ENCODE measurements at regions not wholly inside any gene's neighbourhood (a gene's known extent, or its start where the extent isn't known, plus 50 kb on each side); places are given as distances from the start of the nearest gene placed in this dataset.

GRCh38 chr16:76612497-76612896 is 335.3 kb downstream of the CNTNAP4 start:
- no peaks in the 10 kb centered on the region for H3K36me3 ChIP-seq
- H3K4me3 ChIP-seq, result no peak overlapping the region
- no peaks in the 10 kb centered on the region for H3K9me3 ChIP-seq
- H3K27me3 ChIP-seq, result no peaks in the 10 kb centered on the region
- no peak for DNase-seq

GRCh38 chr16:76614269-76614668 is 337.1 kb downstream of the CNTNAP4 start:
- Histone ChIP-seq H3K36me3 (no peaks in the 10 kb centered on the region), H3K4me3 (no peak overlapping the region), H3K27me3 (no peaks in the 10 kb centered on the region), H3K9me3 (no peaks in the 10 kb centered on the region)
- DNase-seq, result no peak

GRCh38 chr16:76622876-76623275 is 345.7 kb downstream of the CNTNAP4 start:
- H3K36me3 ChIP-seq, result no peaks in the 10 kb centered on the region
- DNase-seq, result no peak
- no peaks in the 10 kb centered on the region for H3K27me3 ChIP-seq
- H3K9me3 ChIP-seq, result no peaks in the 10 kb centered on the region
- no peak overlapping the region for H3K4me3 ChIP-seq

- DNase-seq, result no peak
- Histone ChIP-seq H3K27me3 (no peaks in the 10 kb centered on the region), H3K4me3 (no peak overlapping the region)
Observed at GRCh38 chr16:76634847-76635697, 357.9 kb downstream of the CNTNAP4 start.

GRCh38 chr16:76639685-76640289 is 362.6 kb downstream of the CNTNAP4 start:
- DNase-seq, result peak; percentile 32
- H3K36me3 ChIP-seq, result no peaks in the 10 kb centered on the region

More at GRCh38 chr16:76634847-76635697, 357.9 kb downstream of the CNTNAP4 start:
- no peaks in the 10 kb centered on the region for H3K9me3 ChIP-seq
- no peaks in the 10 kb centered on the region for H3K36me3 ChIP-seq

GRCh38 chr16:76650582-76650981 is 373.4 kb downstream of the CNTNAP4 start:
- Histone ChIP-seq H3K36me3 (no peaks in the 10 kb centered on the region), H3K4me3 (no peak overlapping the region), H3K27me3 (no peaks in the 10 kb centered on the region), H3K9me3 (no peaks in the 10 kb centered on the region)
- no peak for DNase-seq

More at GRCh38 chr16:76639685-76640289, 362.6 kb downstream of the CNTNAP4 start:
- Histone ChIP-seq H3K4me3 (no peak overlapping the region), H3K9me3 (no peaks in the 10 kb centered on the region), H3K27me3 (no peaks in the 10 kb centered on the region)

- DNase-seq, result no peak
- H3K9me3 ChIP-seq, result no peaks in the 10 kb centered on the region
- no peak overlapping the region for H3K4me3 ChIP-seq
- H3K36me3 ChIP-seq, result no peaks in the 10 kb centered on the region
- no peaks in the 10 kb centered on the region for H3K27me3 ChIP-seq
Observed at GRCh38 chr16:76653390-76654026, 376.3 kb downstream of the CNTNAP4 start.

- Histone ChIP-seq H3K36me3 (no peaks in the 10 kb centered on the region), H3K9me3 (no peaks in the 10 kb centered on the region), H3K27me3 (no peaks in the 10 kb centered on the region), H3K4me3 (no peak overlapping the region)
- DNase-seq, result no peak
Observed at GRCh38 chr16:76654088-76654820, 377.1 kb downstream of the CNTNAP4 start.

- H3K4me3 ChIP-seq, result no peak overlapping the region
- H3K27me3 ChIP-seq, result no peaks in the 10 kb centered on the region
- H3K36me3 ChIP-seq, result no peaks in the 10 kb centered on the region
- no peak for DNase-seq
- no peaks in the 10 kb centered on the region for H3K9me3 ChIP-seq
Observed at GRCh38 chr16:76656994-76657393, 379.8 kb downstream of the CNTNAP4 start.

- Histone ChIP-seq H3K4me3 (no peak overlapping the region), H3K36me3 (no peaks in the 10 kb centered on the region), H3K27me3 (no peaks in the 10 kb centered on the region), H3K9me3 (no peaks in the 10 kb centered on the region)
- DNase-seq, result no peak
Observed at GRCh38 chr16:76661691-76662235, 384.6 kb downstream of the CNTNAP4 start.

GRCh38 chr16:76665571-76666275 is 388.5 kb downstream of the CNTNAP4 start:
- H3K36me3 ChIP-seq, result no peaks in the 10 kb centered on the region
- DNase-seq, result no peak
- H3K27me3 ChIP-seq, result no peaks in the 10 kb centered on the region
- H3K9me3 ChIP-seq, result no peaks in the 10 kb centered on the region
- no peak overlapping the region for H3K4me3 ChIP-seq

- H3K36me3 ChIP-seq, result no peaks in the 10 kb centered on the region
Observed at GRCh38 chr16:76668207-76668725, 391.1 kb downstream of the CNTNAP4 start.

GRCh38 chr16:76669288-76669687 is 392.1 kb downstream of the CNTNAP4 start:
- no peak for DNase-seq
- no peak overlapping the region for H3K4me3 ChIP-seq
- no peaks in the 10 kb centered on the region for H3K36me3 ChIP-seq
- H3K9me3 ChIP-seq, result no peaks in the 10 kb centered on the region
- H3K27me3 ChIP-seq, result no peaks in the 10 kb centered on the region

More at GRCh38 chr16:76668207-76668725, 391.1 kb downstream of the CNTNAP4 start:
- Histone ChIP-seq H3K4me3 (no peak overlapping the region), H3K9me3 (no peaks in the 10 kb centered on the region), H3K27me3 (no peaks in the 10 kb centered on the region)
- no peak for DNase-seq

GRCh38 chr16:76670125-76670857 is 393.1 kb downstream of the CNTNAP4 start:
- Histone ChIP-seq H3K9me3 (no peaks in the 10 kb centered on the region), H3K36me3 (no peaks in the 10 kb centered on the region), H3K4me3 (no peak overlapping the region), H3K27me3 (no peaks in the 10 kb centered on the region)
- no peak for DNase-seq

- DNase-seq, result no peak
- H3K36me3 ChIP-seq, result no peaks in the 10 kb centered on the region
- no peaks in the 10 kb centered on the region for H3K9me3 ChIP-seq
- H3K27me3 ChIP-seq, result no peaks in the 10 kb centered on the region
- no peak overlapping the region for H3K4me3 ChIP-seq
Observed at GRCh38 chr16:76676356-76676755, 399.2 kb downstream of the CNTNAP4 start.
